HG02852 (cell line): ENCODE measurements at regions not wholly inside any gene's neighbourhood (a gene's known extent, or its start where the extent isn't known, plus 50 kb on each side); places are given as distances from the start of the nearest gene placed in this dataset.
"Not testable (repeated sequence)": the region's sequence is repeated elsewhere in the genome, so short reads cannot be mapped to it uniquely, and the experiment has no call there.

Experiments
- ATAC-seq: cut with Tn5 transposase; IDR thresholded peaks from one replicate; pipeline ENCODE4 v1.9.1; 2021; ENCODE audit warnings: mild to moderate bottlenecking, moderate library complexity; ENCODE audit not compliant: unreplicated experiment

DNA sequence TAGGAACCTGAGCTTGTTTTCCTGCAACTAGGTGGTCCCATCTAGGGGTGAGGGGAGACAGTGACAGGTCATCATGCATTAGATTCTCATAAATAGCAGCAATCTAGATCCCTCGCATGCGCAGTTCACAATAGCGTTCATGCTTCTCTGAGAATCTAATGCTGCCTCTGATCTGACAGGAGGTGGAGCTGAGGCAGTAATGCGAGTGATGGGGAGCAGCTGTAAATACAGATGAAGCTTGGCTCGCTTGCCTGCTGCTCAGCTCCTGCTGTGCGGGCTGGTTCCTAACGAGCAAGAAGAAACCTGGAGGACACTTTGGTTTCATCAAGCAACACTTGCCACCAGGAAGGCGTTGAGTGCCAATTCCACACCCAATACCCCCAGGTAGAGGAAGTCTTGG is 95.1 kb upstream of the OLIG2 start:
- ATAC-seq = no peak

- ATAC-seq = not testable (repeated sequence)
Observed at GRCh38 chr21:32934068-32934467, 91.7 kb upstream of the OLIG2 start.

DNA sequence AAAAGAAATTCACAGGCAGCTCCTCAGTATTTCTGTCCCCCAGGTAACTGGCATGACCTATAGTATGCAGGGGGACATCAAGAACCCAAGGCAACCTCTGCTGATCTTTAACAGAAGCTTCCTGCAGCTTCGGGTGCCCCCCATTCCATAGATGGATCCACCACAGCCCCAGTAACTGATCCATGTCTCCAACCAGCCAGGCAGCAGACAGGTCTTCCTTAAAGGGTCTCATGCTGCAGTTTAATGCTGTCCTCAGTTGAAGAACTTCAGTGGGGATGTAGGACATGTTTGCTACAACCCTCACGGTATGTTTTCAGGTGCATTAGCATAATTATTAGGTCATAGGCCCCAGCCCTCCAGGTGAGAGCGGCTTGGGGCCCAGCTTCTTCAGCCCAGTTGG is 90.9 kb upstream of the OLIG2 start:
- ATAC-seq = no peak

GRCh38 chr21:32940079-32941014 is 85.4 kb upstream of the OLIG2 start:
- no peak for ATAC-seq

GRCh38 chr21:32941263-32941662 is 84.5 kb upstream of the OLIG2 start:
- no peak for ATAC-seq

GRCh38 chr21:32946654-32947053 is 79.1 kb upstream of the OLIG2 start:
- no peak for ATAC-seq

- ATAC-seq = no peak
Observed at GRCh38 chr21:32947736-32948135, 78.0 kb upstream of the OLIG2 start.

DNA sequence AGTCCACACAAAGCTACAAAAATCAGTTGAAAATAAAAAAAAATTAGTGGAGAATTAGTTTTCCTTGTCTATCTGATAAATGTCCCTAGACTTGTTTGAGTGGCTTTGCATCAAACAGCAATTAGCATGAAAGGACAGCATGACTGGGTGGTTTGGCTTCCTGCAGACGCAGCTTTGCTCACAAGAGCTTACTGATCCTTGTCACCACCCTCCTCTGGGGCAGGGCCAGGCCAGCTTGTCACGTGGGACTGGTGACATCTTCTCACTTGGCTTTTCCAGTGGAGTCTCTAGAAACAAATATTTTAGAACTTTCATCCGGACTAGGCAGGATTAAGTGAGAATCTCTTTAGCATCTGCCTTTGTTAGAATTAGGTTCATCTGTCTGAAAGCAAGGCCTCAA is 76.0 kb upstream of the OLIG2 start:
- ATAC-seq = no peak

DNA sequence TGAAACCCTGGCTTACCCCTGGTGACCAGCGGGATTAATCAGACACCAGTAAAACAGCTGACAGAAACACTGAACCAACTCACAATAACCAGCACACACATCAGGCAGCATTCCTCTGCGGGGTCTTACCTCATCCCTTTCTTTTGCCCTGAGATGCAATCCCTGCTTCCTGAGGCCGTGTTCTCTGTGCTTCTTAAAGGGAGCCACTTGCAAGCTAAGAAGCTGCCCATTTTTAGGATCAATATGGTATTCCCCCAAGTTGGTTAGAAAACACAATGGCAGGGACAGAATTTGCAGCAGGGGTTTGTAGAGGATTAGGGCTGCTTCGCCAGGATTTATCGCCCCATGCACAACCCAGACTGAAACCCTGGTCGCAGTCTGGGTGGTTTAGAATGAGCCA is 74.7 kb upstream of the OLIG2 start:
- no peak for ATAC-seq

DNA sequence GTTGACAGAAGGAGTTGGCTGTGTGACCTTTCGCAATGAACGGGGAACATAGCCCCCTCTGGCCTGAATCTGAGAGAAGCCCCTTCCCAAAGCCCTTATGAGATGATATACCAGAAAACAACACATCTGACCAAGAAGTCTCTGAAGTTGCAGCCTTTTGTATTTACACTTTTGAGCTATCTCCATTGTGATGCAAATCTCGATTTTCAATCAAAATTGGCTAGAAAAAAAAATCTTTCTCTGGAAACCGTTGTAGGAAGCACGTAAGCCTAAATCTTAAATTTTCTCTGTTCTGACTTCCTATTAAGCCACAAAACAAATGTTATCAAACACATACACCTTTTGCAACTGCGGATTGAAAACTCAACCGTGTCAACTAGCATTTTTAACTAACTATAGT is 71.4 kb upstream of the OLIG2 start:
- ATAC-seq = no peak

- ATAC-seq = no peak
Observed at GRCh38 chr21:32955311-32956060, 70.2 kb upstream of the OLIG2 start.

DNA sequence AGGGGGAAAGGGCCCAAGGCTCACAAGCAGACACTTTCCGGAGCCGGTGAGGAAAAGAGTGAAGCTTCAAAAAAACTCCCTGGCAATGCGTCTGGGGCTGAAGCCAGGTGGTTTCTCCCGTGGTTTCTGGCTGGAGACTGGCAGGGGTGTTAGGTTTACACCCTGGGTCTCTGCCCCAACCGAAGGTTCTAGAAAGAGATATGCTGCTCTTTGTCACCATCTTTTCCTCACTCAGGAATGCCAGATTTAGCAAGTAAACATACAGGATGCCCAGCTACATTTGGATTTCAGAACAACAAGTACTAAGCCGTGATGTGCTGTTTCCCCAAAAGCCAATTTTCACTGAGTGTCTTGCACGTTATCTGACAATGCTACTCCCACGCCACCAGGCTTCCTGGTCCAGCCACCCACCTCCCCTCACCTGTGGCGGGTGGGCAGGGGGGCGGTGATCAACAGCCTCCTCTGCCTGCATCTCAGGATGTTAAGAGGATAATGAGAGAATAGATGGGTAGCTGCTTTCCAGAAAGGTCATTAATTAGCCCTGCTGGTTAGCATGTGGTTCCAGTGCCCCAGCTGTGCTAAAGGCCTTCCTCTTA is 69.6 kb upstream of the OLIG2 start:
- no peak for ATAC-seq

- no peak for ATAC-seq
Observed at GRCh38 chr21:32957545-32957944, 68.2 kb upstream of the OLIG2 start.

DNA sequence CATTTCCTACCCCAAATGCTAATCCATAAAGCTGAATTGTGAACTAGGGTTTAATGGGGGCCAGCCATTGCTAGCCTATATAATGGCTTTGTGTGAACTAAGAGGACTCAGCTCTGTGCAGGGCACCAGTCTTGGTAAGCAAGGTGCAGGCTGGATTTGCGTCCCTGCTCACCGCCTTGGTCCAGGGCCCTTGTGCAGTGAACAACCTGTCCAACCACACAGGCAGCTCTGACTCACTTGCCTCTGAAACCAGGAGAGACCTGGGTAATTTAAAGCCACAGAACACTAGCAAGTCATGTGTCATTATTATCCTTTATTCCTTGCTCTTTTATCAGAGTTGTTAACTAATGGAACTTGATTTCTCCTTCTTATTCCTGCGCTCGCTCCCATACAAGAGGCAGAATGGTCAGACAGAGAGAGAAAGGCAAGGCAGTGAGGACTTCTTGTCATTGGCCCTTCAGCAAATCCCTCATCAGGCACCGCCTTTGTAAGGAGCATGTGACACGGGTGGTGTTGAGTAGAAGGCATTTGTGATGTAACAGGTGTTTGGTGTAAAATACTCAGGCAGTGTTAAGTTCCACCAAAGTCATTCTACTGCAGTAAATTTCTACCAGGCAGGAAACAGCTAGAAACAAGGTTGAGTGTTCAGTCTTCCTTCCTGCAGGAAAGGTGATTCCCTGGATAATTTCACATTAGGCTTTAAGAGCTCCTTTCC is 67.3 kb upstream of the OLIG2 start:
- ATAC-seq = no peak

- no peak for ATAC-seq
Observed at GRCh38 chr21:32962268-32962667, 63.5 kb upstream of the OLIG2 start.

- no peak for ATAC-seq
Observed at GRCh38 chr21:32965129-32965680, 60.5 kb upstream of the OLIG2 start.

DNA sequence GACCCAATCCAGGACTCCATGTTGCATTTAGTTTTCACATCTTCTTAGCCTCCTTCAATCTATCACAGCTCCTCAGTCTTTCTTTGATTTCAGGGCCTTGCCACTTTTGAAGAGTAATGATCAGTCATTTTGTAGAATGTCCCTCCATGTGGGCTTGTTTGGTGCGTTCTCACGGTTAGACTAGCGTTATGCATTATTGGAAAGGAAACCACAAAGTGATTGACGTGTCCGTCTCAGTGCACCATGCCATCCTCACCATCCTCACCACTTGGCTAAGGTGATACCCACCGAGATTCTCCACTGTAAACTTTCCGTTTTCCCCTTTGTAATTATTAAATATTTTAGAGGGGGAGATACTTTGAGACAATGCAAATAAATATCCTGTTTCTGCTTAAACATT is 59.6 kb upstream of the OLIG2 start:
- ATAC-seq = no peak

DNA sequence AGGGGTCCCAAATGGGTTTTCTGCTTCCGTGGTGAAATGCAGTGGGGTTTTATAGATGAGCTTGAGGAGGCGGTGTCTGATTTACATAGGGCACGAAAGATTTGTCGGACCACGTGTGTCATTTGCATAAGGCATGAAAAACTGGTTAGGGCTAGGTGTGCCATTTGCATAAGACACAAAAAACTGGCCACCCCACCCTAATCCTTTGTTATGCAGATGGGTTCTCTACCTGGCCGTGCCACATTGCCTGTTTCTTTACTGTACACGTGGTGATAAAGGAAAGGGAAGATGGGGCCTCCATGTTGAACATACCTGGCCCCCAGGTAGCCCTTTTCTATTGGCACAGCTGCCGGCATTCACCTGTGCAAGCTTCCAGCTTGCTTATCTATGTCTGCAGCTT is 57.6 kb upstream of the OLIG2 start:
- not testable (repeated sequence) for ATAC-seq

GRCh38 chr21:32974653-32975052 is 51.1 kb upstream of the OLIG2 start:
- ATAC-seq = no peak

GRCh38 chr21:32975811-32976431 is 49.8 kb upstream of the OLIG2 start:
- ATAC-seq = no peak
